GM10266 (cell line): ENCODE measurements at regions not wholly inside any gene's neighbourhood (a gene's known extent, or its start where the extent isn't known, plus 50 kb on each side); places are given as distances from the start of the nearest gene placed in this dataset.

Experiments used
- DNase-seq: peaks from one replicate; pipeline ENCODE4 v3.0.0; 2012; ENCODE audit errors: extremely low spot score
- CTCF ChIP-seq: IDR thresholded peaks from 2 replicates; pipeline ENCODE4 v1.5.1; 2012; ENCODE audit warnings: mild to moderate bottlenecking, low read depth; ENCODE audit not compliant: control insufficient read depth, insufficient read depth; ENCODE audit errors: missing control alignments

GRCh38 chr1:214124281-214124805 lies 136.6 kb downstream of the PROX1 start:
- TF ChIP-seq CTCF = no peak
- DNase-seq = no peak

DNA sequence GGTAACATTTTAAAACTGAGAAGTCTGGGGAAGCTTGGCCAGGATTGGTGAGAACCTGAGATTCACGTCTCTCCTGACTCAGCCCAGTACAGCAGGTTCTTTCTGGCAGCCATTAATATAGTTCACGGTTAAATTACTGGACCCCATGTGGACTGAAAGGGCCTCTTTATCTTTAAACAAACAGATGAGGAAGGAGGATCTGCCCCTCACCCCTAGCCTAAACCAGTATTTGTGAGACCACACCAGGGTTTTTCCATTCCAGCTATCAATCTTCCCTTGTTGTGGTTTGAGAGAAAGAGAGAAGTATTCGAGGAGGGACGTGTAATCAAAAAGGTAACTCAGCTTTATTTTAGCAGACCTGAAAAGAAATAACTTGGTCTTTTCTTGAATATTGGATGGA lies 137.1 kb downstream of the PROX1 start:
- no peak for DNase-seq
- no peak for TF ChIP-seq CTCF

DNA sequence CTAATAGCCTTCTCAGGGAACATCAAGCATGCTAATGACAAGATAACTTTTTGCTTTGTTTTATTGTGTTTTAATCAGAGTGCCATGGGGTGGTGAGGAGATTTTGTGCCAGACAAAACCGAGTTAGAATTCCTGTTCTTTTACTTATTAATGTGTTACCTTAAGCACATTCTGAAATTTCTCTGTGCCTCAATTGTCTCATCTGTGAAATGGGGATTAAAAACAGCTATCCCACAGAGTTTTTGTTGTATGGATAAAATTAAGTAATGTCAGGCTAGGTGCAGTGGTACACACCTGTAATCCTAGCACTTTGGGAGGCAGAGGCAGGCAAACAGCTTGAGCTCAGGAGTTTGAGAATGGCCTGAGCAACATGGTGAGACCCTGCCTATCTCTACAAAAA lies 138.0 kb downstream of the PROX1 start:
- no peak for DNase-seq
- TF ChIP-seq CTCF = no peak

GRCh38 chr1:214126697-214127146 lies 138.9 kb downstream of the PROX1 start:
- no peak for DNase-seq
- no peak for TF ChIP-seq CTCF

DNA sequence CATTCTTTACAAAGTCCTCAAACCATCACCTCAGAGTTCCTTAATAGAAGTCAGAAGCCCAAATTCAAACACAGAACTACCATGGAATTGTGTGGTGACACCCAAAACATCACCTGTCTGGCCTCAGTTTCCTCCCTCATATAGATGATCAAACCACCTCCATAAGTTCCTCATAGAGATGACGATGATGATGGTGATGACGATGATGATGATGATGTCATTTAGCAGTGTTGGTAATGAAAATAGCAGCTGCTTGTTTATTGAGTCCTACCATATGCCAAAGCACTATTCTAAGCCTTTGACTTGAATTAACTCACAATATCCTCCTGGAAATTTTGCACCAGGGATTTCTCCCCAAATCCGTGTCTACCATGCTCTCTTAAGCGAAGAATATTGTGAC lies 139.9 kb downstream of the PROX1 start:
- DNase-seq = no peak
- TF ChIP-seq CTCF = no peak

- DNase-seq = no peak
- TF ChIP-seq CTCF = no peak
Observed at GRCh38 chr1:214135886-214136285, 145.1 kb upstream of the SMYD2 start.

- DNase-seq = no peak
- no peak for TF ChIP-seq CTCF
Observed at GRCh38 chr1:214136324-214136919, 144.5 kb upstream of the SMYD2 start.
